Lung (tissue), 11 donors: ENCODE measurements at regions not wholly inside any gene's neighbourhood (a gene's known extent, or its start where the extent isn't known, plus 50 kb on each side); places are given as distances from the start of the nearest gene placed in this dataset.
A peak's percentile ranks its signal among the peaks of the same experiment; 100 is the strongest.

Source experiments
- ATAC-seq: fragments of 200-7000 bp; cut with Tn5 transposase; one replicate; pipeline ENCODE4 v1.9.1; 2020; ENCODE audit warnings: moderate number of reproducible peaks; ENCODE audit not compliant: insufficient read depth, low FRiP score
- DNase-seq, 3 donors: peaks; one replicate each; pipeline ENCODE4 v3.0.0-alpha.2; 2013 to 2017
- H3K27ac ChIP-seq, 2 donors: one replicate each; pipeline ENCODE4 v1.5.1; 2013; ENCODE audit warnings: mild to moderate bottlenecking in 2 of 2, moderate library complexity in 2 of 2, control low read depth in 1 of 2, inconsistent platforms in 1 of 2, low read depth in 1 of 2, low read length in 1 of 2
- H3K27me3 ChIP-seq, 3 donors: one replicate each; pipeline ENCODE4 v1.5.1; 2013; ENCODE audit warnings: low read length in 2 of 3; ENCODE audit not compliant: control insufficient read depth in 3 of 3, insufficient read depth in 3 of 3
- H3K36me3 ChIP-seq, 4 donors: one replicate each; pipeline ENCODE4 v1.5.1; 2013; ENCODE audit warnings: low read length in 4 of 4, mild to moderate bottlenecking in 1 of 4, moderate library complexity in 1 of 4; ENCODE audit not compliant: control insufficient read depth in 4 of 4, insufficient read depth in 4 of 4
- H3K4me1 ChIP-seq, 5 donors: one replicate each; pipeline ENCODE4 v1.5.1; 2013; ENCODE audit warnings: low read length in 5 of 5, mild to moderate bottlenecking in 2 of 5, moderate library complexity in 1 of 5; ENCODE audit not compliant: control insufficient read depth in 5 of 5, insufficient read depth in 5 of 5
- H3K4me3 ChIP-seq: one replicate; pipeline ENCODE4 v1.5.1; 2013; ENCODE audit warnings: mild to moderate bottlenecking, control low read depth, moderate library complexity
- H3K9ac ChIP-seq, 2 donors: one replicate each; pipeline ENCODE4 v1.5.1; 2013; ENCODE audit warnings: low read length in 2 of 2, control low read depth in 1 of 2; ENCODE audit not compliant: insufficient read depth in 1 of 2
- H3K9me3 ChIP-seq, 4 donors: one replicate each; pipeline ENCODE4 v1.5.1; 2013; ENCODE audit warnings: low read length in 3 of 4, mild to moderate bottlenecking in 1 of 4, moderate library complexity in 1 of 4; ENCODE audit not compliant: control insufficient read depth in 4 of 4, insufficient read depth in 3 of 4
- WGBS, 2 donors: extraction: QIAGEN DNeasy Blood & Tissue Kit; methylation state at CpG; one replicate each; pipeline ENCODE4 v1.1.7; 2013; 5-methylcytosine and 5-hydroxymethylcytosine counted together
- TF ChIP-seq, protein P1 (sequence below): IDR thresholded peaks from 2 replicates; pipeline ENCODE4 v1.5.1; 2012; ENCODE audit warnings: mild to moderate bottlenecking; ENCODE audit errors: control extremely low read depth, extremely low read depth
- donor health status: control.
- donor health status: control.
- donor health status: Bipolar disorder and iron deficiency.
- donor health status: healthy.
- donor health status: DM: yes; HTN: yes; CAD: no.

GRCh38 chr6:98107801-98108200 is 726.6 kb upstream of the POU3F2 start:
- Histone ChIP-seq H3K9me3 (peaks cover 0 to 6% (median 5%) of the 10 kb centered on the region in 4 donors), H3K27ac (no peak overlapping the region), H3K36me3 (no peaks in the 10 kb centered on the region), H3K9ac (no peak overlapping the region), H3K27me3 (no peaks in the 10 kb centered on the region), H3K4me1 (no peaks in the 10 kb centered on the region), H3K4me3 (no peak overlapping the region)
- no peak for DNase-seq
- TF ChIP-seq, protein P1, sequence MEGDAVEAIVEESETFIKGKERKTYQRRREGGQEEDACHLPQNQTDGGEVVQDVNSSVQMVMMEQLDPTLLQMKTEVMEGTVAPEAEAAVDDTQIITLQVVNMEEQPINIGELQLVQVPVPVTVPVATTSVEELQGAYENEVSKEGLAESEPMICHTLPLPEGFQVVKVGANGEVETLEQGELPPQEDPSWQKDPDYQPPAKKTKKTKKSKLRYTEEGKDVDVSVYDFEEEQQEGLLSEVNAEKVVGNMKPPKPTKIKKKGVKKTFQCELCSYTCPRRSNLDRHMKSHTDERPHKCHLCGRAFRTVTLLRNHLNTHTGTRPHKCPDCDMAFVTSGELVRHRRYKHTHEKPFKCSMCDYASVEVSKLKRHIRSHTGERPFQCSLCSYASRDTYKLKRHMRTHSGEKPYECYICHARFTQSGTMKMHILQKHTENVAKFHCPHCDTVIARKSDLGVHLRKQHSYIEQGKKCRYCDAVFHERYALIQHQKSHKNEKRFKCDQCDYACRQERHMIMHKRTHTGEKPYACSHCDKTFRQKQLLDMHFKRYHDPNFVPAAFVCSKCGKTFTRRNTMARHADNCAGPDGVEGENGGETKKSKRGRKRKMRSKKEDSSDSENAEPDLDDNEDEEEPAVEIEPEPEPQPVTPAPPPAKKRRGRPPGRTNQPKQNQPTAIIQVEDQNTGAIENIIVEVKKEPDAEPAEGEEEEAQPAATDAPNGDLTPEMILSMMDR: no peak
- no peak for ATAC-seq

GRCh38 chr6:98116455-98116854 is 717.9 kb upstream of the POU3F2 start:
- Histone ChIP-seq H3K27ac (no peak overlapping the region), H3K9me3 (no peaks in the 10 kb centered on the region), H3K36me3 (no peaks in the 10 kb centered on the region), H3K4me1 (no peaks in the 10 kb centered on the region), H3K9ac (no peak overlapping the region), H3K4me3 (no peak overlapping the region), H3K27me3 (no peaks in the 10 kb centered on the region)
- no peak for DNase-seq
- WGBS, 2 donors: 79% methylated on average over 9 of the region's 9 CpGs
- ATAC-seq: no peak
- TF ChIP-seq, protein P1: no peak

- no peaks in the 10 kb centered on the region for H3K36me3 ChIP-seq
- no peak overlapping the region for H3K27ac ChIP-seq
- no peak overlapping the region for H3K9ac ChIP-seq
- no peak overlapping the region for H3K4me3 ChIP-seq
- no peaks in the 10 kb centered on the region for H3K4me1 ChIP-seq
- no peaks in the 10 kb centered on the region for H3K27me3 ChIP-seq
- DNase-seq (no peak), ATAC-seq (no peak)
- TF ChIP-seq, protein P1: no peak
- no peaks in the 10 kb centered on the region for H3K9me3 ChIP-seq
- WGBS, 2 donors: 0 to 78% methylated on average over 1 of the region's 1 CpG
Measured at GRCh38 chr6:98117068-98117467, 717.3 kb upstream of the POU3F2 start.

DNA sequence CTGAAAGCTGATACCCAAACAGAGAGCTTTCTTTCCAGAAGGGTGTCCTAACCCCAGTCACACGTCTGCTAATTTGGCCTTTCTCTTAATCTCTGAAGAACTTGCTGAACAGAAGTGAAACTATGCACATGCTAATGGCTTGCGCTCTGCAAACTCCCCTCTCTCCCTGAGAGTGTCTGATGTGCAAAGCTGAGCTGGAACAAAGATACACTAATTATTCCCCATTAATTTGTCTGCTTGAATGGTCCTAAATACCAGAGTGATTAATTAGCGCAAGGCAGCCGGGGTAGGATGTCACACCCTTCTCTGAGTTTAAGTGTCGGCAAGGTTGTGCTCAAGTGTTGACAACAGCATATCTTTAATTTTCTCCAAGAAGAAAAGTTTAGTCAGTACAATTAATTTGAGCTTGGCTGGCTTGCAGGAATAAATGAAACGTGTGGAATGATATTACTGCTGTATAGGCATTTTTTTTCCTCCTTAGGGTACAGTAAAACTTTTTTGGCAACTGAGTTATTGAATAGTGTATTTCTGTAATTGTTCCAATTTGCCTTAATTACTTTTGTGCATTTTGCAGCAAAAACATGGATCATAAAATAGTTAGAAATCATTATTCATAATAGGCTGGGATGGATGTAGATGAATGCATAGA is 715.9 kb upstream of the POU3F2 start:
- H3K27me3 ChIP-seq: no peaks in the 10 kb centered on the region
- H3K9me3 ChIP-seq: no peaks in the 10 kb centered on the region
- H3K4me1 ChIP-seq: no peaks in the 10 kb centered on the region
- no peak overlapping the region for H3K9ac ChIP-seq
- ATAC-seq (no peak), DNase-seq (peak in 1 of 3 donors; percentile 0)
- H3K36me3 ChIP-seq: no peaks in the 10 kb centered on the region
- H3K27ac ChIP-seq: no peak overlapping the region
- no peak overlapping the region for H3K4me3 ChIP-seq
- WGBS, 2 donors: 49 to 51% methylated on average over 6 of the region's 6 CpGs
- TF ChIP-seq, protein P1: no peak
